ENCODE measurements at regions not wholly inside any gene's neighbourhood (a gene's known extent, or its start where the extent isn't known, plus 50 kb on each side); places are given as distances from the start of the nearest gene placed in this dataset.
A peak's percentile ranks its signal among the peaks of the same experiment; 100 is the strongest.
"Not testable (repeated sequence)": the region's sequence is repeated elsewhere in the genome, so short reads cannot be mapped to it uniquely, and the experiment has no call there.

DNA sequence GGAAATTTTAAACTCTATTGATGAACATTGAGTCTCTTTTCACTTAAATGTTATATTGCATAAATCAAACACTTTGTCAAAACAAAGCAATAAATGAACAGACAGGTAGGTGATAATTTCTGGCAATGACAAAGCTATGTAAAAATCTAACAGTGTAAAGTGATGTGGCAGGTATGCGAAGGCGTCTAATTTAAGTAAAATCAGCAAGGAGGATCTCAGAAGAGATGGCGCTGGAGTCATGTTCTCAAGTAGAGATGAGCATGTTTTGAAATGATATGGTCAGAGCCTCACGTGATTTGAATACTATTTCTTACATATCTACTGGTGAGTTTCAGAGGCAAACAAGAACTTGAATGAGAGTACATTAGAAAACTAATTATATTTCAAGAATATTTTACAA, 204.0 kb upstream of the FRG1 start:
- DNase-seq = not testable (repeated sequence)

DNA sequence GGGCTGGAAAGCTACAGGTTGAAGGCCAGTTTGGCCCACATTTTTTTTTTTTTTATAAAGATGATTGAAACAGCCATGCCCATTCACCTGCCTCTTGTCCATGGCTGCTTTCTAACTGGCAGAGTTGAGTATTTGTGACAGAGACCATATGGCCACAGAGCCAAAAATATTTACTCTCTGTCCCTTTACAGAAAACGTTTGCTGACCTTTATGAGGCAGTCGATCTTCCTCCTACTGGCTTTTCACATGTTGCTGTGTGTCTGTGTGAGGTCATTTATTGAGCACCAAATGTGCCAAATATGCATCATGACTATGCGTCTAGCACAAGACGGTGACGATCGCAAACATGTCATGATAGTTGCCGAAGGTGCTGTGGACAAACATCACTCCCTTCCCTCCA, 200.6 kb upstream of the FRG1 start:
- not testable (repeated sequence) for DNase-seq

DNA sequence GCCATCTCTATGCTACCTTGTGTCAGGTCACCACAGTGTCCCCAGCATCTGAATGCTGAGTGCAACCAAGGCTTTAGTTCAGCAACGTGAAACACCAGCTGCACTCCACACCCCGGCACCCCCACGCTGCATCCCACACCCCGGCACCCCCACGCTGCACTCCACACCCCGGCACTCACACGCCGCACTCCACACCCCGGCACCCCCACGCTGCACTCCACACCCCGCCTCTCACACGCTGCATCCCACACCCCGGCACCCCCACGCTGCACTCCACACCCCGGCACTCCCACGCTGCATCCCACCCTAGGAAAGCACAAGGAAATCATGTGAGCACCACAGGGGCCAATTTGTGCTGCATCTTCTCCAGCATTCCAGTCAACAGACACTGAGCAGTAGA, 199.8 kb upstream of the FRG1 start:
- no peak for DNase-seq

DNA sequence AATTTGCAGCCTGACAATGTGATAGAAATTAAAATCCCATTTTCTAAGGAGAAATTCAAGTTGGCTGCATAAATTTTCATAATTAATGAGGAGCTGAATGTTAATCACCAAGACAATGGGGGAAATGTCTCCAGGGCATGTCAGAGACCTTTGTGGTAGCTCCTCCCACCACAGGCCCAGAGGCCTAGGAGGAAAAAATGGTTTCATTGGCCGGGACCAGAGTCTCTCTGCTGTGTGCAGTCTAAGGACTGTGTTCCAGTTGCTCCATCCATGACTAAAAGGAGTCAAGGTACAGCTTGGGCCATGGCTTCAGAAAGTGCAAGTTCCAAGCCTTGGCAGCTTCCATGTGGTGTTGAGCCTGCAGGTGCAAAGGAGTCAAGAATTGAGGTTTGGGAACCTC, 187.6 kb upstream of the FRG1 start:
- not testable (repeated sequence) for DNase-seq

DNA sequence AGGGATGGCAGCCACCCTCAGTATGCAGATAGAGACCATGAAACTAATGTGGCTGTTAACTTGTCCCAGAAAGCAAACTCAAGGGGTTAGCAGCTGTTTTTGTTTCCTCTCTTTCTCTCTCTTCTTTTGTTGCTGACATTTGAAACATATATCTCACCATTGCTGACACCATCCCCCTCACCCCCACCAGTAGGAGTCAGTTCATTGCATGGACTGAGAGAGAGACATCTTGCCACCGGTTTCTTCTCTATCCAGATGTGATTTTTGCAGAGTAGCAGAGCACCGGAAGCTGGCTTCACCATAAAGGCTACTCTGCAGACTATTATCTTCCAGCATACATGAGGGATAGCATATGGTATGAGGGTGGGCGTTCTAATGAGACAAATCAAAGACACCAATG, 177.1 kb upstream of the FRG1 start:
- DNase-seq = no peak

DNA sequence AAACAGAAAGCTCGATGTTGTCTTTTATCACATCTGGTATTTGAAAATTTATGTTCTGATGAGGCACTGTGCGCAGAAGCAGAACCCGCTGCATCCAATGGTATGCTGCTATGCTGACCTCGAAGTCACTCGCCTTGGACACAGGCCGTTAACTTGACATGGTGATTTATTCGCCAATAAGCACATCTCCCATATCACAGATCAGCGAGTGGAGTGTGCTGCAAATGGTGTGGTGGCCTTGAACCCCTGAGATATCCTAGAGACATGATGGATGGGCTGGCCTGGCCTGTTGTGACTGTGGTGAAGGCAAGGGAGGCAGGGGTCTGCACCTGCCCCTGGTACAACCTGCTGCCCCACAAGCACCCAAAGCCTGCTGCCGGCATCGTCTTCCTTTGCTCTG, 175.4 kb upstream of the FRG1 start:
- DNase-seq = no peak

DNA sequence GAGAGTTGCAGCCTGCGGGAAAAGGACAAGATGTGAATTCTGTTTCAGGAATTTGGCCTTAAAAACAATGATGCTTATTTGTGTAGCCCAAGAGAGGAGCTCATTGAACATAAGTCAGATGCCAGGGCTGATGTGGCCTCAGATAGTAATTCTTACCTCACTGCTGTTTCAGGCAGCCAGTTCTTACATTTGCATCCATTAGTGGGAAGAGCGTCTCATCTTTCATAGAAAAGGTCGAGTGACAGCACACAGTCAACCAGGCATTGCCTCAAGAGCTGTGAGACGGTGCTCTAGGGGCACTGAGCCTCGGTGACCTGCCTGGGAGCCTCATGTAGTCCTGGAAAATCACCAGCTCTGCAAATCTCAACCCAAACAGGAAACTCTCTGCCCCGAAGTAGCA, 174.9 kb upstream of the FRG1 start:
- DNase-seq = no peak

DNA sequence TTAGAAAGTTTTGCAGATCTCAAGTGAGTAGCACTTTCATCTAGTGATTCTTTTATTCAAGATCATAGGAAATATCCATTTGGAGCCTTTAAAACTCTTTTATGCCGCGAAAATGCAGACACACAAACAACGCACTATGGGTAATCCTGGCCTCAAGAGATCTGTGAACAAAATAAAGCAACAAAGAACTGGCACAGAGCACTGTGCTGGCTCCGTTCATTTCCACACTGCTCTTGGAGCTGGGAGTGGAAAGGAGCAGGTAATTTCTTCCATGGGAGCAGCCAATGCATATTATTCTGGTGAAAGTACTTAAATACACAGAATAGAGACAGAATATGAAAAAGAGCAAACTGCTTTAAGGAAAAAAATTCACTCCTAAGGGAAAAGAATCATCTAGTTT, 172.7 kb upstream of the FRG1 start:
- DNase-seq = no peak

DNA sequence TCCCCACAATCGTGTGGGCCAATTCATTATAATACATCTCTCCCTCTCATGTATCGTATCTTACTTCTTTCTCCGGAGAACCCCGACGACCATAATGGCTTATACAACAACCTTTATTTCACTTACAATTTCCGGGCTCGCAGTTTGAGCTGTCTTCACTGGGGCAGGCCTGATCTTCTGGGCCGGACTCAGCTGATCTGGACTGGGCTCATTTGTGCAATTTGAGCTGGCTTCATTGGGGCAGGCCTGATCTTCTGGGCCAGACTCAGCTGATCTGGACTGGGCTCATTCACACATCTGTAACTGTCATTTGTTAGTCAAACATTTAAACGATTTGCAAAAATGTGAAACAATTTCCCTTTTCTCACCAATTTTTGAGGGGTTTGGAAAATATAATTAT, 171.5 kb upstream of the FRG1 start:
- no peak for DNase-seq

DNA sequence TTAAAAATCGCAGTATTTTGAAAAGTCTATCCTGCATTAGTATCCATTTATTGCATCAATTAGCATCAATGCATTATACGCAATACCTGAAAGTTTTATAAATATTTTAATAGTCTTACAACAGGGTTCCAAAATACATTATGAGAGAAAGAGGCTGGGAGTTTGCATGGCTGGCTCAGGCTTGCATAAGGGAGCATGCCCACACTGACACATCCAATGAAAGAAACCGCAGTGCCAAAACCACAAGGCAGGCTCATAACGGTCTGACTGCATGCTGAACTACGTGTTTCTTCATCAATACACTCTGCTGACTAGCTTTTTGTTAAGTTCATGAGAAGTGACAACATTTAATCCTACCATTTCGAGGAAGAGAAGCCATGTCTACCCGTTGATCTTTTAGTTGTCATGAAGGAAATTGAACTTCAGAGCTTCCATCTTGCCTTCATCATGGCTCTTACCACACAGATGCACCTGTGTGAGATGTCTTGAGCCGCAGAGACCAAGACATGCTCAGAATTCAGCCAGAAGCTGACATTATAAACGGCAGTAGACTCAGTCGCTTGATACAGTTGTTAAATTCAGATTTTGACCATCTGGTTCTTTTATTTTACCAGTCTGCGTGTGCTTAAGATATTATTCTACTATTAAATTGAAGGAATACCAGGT, 168.8 kb upstream of the FRG1 start:
- no peak for DNase-seq

DNA sequence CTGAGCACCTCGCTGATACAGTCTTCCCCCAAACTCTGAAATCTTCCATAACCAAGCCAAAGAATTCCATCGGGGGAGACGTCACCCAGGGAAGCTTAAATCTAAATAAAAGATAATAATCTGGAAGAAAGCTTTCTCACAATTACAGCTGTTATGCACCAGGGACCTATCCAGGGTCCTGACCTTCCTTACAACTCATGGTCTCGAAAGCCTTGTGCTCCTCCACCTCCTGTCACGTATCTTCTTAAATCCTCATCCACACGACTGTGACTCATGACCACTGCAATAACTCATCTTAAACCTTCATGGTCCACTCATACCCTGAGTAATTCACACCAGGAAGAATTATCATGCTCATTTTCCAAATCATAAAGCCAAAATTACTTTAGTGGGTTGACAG, 166.8 kb upstream of the FRG1 start:
- no peak for DNase-seq

DNA sequence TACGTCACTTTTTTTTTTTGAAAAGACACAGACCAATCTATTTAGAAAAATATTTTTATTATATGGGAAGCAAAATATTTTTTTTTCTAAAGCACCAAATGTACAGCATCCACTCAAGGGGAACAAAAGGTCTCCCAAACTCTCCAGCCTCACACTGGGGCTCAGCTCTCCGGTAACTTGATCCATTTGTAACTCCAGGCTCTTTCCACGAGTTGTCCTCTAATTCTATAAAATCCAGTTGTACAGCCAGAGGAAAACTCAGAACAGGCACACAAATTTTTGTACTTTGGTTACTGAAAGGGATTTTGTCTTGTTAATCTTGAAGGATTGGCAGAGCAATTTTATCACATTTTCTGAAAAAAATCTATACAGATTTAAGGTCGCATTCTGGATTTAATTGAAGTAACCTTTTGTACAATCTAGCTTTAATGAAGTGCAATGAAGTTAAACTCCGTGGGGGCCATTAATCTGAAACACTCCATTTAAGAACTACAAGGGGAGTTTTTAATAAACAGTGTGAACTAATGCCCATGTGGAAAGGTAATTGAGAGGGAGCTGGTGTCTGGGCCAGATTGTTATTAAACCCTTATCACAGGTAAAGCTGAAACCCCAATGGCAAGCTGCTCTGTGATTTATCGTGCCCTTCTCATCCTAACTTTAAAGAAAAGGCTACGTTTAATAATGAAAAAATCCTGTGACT, 161.2 kb upstream of the FRG1 start:
- no peak for DNase-seq

DNA sequence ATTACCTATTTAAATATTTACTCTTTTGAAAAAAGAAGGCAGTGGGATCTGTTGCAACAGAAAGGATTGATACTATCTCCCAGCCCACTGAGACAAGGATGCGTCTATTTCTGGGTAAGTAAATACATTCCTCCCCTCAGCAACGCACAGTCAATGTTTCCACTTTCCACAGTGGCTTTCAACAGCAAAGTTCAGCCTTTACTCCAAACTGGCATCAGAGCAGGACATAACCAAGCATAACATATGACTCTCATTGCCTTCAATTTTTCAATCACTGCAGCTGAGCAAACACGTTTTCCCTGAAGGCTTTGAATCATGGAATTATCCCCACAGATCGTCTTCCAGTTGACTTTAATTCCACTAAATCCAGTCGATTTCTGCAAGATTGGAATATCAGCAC, 160.3 kb upstream of the FRG1 start:
- DNase-seq = no peak

DNA sequence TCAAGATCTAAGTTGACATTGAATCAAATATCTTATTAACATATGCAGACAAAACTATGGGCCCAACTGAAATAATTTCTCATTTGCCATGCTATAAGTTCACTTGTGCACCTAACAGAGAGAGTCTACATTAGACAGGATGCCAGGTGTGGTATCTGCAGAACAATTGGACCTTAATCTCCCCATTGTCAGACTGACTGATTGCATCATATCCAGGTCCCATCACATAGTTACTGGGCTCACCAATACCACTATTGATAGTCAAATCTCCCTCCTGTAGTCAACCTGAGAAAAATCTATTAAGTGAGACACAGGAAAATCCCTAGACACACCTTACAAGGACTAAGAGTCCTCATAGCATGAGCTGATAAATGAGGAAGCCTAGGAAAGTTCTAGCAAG, 156.0 kb upstream of the FRG1 start:
- DNase-seq = no peak

DNA sequence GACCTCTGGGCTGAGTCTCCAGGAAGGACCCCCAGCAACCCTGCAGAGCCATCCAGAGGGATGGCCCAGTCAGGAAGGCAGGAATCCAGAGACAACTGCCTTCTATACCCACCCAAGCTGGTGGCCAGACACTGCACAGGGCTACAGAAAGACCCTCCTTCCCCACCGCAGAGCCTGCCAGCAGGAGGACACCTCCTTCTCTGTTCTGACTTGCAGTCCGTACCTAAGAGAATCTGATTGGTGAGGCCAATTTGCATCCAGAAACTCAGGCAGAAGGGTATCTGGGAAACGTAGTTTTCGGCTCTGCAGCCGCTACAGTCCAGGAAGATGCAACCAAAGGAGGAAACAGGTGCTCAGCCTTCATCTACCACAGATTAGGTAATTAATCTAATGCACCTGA, 155.4 kb upstream of the FRG1 start:
- DNase-seq = no peak

DNA sequence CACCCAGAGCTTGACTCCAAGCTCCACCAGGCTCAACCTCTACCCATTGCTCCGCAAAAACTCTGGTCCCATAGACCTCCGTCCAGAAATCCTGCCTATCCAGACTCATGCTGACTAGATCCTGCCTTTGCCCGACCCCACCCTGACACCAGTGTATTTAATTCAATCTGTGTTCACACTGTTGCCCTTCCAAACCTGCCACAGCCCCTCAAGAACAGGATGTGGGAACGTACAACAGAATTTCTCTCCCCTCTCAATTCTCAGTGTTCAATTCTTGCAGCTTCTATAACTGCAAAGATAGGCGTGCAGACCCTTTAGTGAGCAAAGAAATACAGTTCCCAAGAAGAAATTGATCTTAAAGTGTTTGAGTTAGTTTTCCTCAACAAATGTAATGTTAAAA, 154.2 kb upstream of the FRG1 start:
- no peak for DNase-seq

DNA sequence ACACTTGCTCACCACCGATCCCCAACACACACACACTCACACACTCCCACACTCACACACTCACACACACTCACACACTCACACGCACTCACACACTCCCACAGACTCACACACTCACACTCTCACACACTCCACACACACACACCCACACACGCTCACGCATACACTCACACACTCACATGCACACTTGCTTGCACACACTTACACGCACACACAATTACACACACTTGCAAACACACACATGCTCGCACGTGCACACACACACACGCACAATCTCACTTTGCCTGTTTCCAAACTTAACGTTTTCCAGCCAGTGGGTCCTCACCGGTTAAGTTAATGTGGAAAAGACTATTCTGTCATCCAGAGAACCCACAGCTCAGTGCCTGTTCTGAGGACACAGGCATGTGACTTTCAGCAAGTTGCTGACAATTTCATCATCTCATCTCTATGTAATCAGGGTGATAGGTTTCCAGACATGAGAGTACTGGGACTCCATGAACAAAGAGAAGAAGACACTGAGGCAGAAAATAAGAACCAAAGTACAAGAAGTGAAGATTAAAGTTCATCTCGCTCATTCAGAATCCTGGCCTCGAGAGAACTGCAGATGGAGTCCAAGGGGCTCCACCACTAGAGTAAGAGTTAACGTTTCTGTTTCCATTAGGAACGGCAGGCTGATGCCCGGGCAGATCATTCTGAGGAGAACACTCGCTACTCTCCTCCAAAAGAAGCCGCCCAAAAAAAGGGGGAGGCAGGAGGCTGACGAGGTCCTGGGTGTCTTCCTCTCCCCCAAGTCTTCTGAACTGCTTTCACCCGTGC, 153.2 kb upstream of the FRG1 start:
- DNase-seq = no peak

DNA sequence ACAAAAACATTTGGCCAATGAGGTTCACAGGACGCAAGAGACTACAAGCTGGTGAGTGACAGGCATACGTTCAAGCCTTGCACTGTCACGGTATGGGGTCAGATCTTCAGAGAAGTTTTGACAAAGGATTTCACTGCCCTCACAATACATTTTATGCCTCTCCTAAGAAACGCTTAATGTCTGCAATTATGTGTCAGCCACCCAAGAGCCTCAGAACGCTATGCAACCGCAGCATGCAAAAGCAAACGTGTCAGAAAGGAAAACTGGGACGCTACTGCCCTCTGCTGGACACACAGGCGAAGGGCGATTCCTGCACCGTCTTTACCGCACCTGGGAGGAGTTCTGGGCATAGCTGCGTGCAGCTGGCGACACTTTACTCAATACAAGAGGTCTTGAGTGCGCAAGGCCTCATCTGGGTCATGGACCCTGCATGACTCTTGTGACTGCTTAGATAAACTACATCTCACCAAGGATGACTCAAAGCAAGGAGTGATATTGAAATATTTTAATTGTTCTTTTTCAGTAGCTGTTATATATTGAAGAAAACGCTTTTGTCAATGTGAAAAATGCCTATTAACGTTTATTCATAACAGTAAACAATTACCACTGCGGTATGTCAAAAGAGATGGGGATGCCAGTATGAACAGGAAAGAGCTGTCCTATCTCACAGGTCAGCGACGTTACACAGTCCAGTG, 147.6 kb upstream of the FRG1 start:
- peak; percentile 53 for DNase-seq

DNA sequence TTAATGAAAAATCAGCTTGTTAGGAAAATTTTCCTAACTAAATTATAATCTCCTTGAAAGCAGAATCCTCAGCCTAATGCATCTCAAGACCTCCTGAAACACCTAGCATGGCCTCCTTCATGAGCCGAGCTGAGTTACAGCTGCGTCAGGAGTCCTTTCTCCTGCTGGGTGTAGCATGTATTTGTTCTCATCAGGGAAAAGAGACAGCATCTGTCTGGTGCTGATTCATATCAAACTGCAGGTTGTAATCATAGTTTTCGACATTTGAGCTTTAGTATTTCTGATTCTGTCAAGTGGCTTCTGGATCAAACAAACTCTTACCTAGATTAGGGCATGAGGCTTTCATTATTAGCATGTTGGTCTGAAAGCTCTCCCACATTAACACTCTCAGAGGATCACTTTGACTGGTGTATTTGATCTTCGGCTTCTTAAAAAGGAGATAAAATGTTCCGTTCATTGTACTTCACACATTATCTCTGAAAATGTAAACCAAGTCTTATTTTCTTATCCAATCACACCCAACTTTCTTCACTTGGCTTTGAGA, 140.1 kb upstream of the FRG1 start:
- DNase-seq = no peak

DNA sequence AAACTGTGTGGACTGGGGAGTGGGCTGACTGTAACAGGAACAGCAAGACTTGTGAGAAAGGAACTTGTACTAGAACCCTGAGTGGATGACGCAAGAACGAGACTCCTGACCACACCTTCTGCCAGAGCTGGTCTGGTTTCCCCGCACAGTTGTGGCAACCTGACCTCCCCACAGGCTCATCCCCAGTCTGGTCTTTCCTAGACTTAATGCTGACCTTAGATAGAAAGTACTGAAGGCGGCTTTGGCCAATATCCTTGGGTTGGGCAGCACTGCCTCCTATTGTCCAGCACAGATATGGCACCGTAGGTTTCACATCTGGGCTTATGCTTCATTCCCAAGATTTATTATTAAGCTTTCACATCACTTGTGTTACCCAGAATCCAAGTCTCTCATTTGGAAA, 137.8 kb upstream of the FRG1 start:
- no peak for DNase-seq

DNA sequence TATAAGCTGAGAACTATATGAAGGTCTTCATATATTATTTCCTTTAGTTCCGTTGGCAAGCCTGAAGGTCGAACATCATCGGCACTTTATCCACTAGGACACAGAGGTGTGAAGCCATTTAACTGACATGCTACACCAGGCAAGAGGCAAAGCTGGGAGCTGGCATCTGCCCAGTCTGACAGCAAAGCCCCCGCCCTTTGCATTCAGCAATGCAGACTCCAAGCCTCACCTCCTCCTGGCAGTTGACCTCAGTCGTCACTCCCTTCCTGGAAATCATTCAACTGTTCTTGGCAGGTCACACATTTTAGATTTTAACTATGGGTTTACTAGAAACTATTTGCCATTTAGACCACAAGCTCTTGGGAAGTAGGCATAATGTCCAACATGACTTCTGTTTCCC, 135.8 kb upstream of the FRG1 start:
- DNase-seq = no peak

DNA sequence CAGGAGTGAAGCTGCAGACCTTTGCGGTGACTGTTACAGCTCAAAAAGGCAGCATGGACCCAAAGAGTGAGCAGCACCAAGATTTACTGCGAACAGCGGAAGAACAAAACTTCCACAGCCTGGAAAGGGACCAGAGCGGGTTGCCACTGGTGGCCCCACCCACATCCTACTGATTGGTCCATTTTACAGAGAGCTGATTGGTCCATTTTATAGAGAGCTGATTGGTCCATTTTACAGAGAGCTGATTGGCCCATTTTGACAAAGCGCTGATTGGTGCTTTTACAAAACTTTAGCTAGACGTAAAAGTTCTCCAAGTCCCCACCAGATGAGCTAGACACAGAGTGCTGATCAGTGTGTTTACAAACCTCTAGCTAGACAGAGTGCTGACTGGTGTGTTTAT, 134.2 kb upstream of the FRG1 start:
- no peak for DNase-seq

DNA sequence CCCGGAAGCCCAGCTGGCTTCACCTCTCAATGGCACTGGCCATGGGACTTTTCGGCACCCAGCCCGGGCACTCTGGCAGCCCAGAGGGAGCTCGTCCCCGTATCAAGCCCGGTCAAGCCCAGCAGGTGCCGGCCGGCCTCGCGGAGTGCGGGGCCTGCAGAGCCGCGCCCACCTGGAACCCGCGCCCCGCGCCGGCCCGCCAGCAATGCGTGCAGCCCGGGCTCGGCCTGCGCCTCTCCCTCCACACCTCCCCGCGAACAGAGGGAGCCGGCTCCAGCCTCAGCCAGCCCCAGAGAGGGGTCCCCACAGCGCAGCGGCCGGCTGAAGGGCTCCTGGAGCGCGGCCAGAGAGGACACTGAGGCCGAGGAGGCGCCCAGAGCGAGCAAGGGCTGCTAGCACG, 133.6 kb upstream of the FRG1 start:
- DNase-seq = no peak

Data from stimulated activated CD4-positive, alpha-beta T cell treated with anti-CD3 and anti-CD28 coated beads, Interleukin-4, amount 100 ng/mL, for 24 hours (primary cell).